RWPE1 (cell line): ENCODE measurements at regions not wholly inside any gene's neighbourhood (a gene's known extent, or its start where the extent isn't known, plus 50 kb on each side); places are given as distances from the start of the nearest gene placed in this dataset.

Experiments used
- CTCF ChIA-PET: fragments of 350-600 bp; sonication (Branson Sonifier 250); formaldehyde crosslinking; extraction: SDS; loops from one replicate; lab custom pipeline; 2021; lab: Yijun Ruan, JAX
- POLR2A ChIA-PET: fragments of 400-600 bp; formaldehyde crosslinking; extraction: SDS; loops from one replicate; lab custom pipeline; 2020; ENCODE audit warnings: antibody characterized with exemption; ENCODE audit not compliant: low non-redundant PET; lab: Yijun Ruan, JAX
- DNase-seq: peaks from one replicate; pipeline ENCODE4 v3.0.0; 2012; ENCODE audit warnings: low spot score
- H3K27ac ChIP-seq: fragments of 450-650 bp; 2 replicates; pipeline ENCODE4 v1.5.1; 2017
- CTCF ChIP-seq: fragments of 450-650 bp; conservative IDR thresholded peaks from 2 replicates; pipeline ENCODE4 v1.5.1; 2017; ENCODE audit warnings: low read depth, mild to moderate bottlenecking

GRCh38 chr1:81226603-81226928 lies 574.2 kb upstream of the ADGRL2 start:
- CTCF ChIA-PET, result no interaction called here
- no peak for DNase-seq
- no peak overlapping the region for H3K27ac ChIP-seq
- POLR2A ChIA-PET, result no interaction called here
- TF ChIP-seq CTCF, result no peak

GRCh38 chr1:81225789-81226602 lies 574.7 kb upstream of the ADGRL2 start:
- ChIA-PET CTCF (no interaction called here), POLR2A (no interaction called here)
- DNase-seq, result no peak
- H3K27ac ChIP-seq, result no peak overlapping the region
- TF ChIP-seq CTCF, result no peak

GRCh38 chr1:81224222-81224621 lies 576.5 kb upstream of the ADGRL2 start:
- ChIA-PET CTCF (no interaction called here), POLR2A (no interaction called here)
- no peak for TF ChIP-seq CTCF
- H3K27ac ChIP-seq, result no peak overlapping the region
- no peak for DNase-seq

- no peak overlapping the region for H3K27ac ChIP-seq
- ChIA-PET CTCF (interaction anchor here (0.5 kb wide), 1 partner anchor 877 kb away, joined by 3 read pairs; no protein-coding TSS in a partner anchor), POLR2A (no interaction called here)
- no peak for DNase-seq
- no peak for TF ChIP-seq CTCF
Measured at GRCh38 chr1:81221564-81221963, 579.2 kb upstream of the ADGRL2 start.

- DNase-seq, result no peak
- POLR2A ChIA-PET, result no interaction called here
- CTCF ChIA-PET, result interaction anchor here (0.6 kb wide), 1 partner anchor 143 kb away, joined by 5 read pairs; no protein-coding TSS in a partner anchor
- H3K27ac ChIP-seq, result no peak overlapping the region
- no peak for TF ChIP-seq CTCF
Measured at GRCh38 chr1:81220614-81221071, 580.1 kb upstream of the ADGRL2 start.

- ChIA-PET CTCF (no interaction called here), POLR2A (no interaction called here)
- TF ChIP-seq CTCF, result no peak
- no peak overlapping the region for H3K27ac ChIP-seq
- DNase-seq, result no peak
Measured at GRCh38 chr1:81217058-81217457, 583.7 kb upstream of the ADGRL2 start.
